Left lung (tissue), 4 donors: ENCODE measurements at regions not wholly inside any gene's neighbourhood (a gene's known extent, or its start where the extent isn't known, plus 50 kb on each side); places are given as distances from the start of the nearest gene placed in this dataset.

Experiments
- ATAC-seq: fragments of 200-7000 bp; cut with Tn5 transposase; one replicate; pipeline ENCODE4 v1.9.1; 2020; ENCODE audit warnings: moderate library complexity
- DNase-seq, 4 donors: peaks; one replicate each; pipeline ENCODE4 v3.0.0-alpha.2; 2013 to 2020
- H3K27ac ChIP-seq, 2 donors: fragments of 200-600 bp; sonication (generic) in 1 of 2; one replicate each; pipeline versions ENCODE4 v1.5.0 to v1.8.0; 2020 to 2021
- H3K27me3 ChIP-seq, 2 donors: fragments of 200-600 bp; sonication (generic) in 1 of 2; one replicate each; pipeline versions ENCODE4 v1.5.0 to v1.8.0; 2020 to 2021
- H3K36me3 ChIP-seq, 2 donors: fragments of 200-600 bp; sonication (generic) in 1 of 2; one replicate each; pipeline versions ENCODE4 v1.5.0 to v1.8.0; 2020 to 2021
- H3K4me1 ChIP-seq, 2 donors: fragments of 200-600 bp; one replicate each; pipeline ENCODE4 v1.8.0; 2021
- H3K4me3 ChIP-seq, 2 donors: fragments of 200-600 bp; sonication (generic) in 1 of 2; one replicate each; pipeline versions ENCODE4 v1.5.0 to v1.8.0; 2020 to 2021; ENCODE audit warnings: mild to moderate bottlenecking in 1 of 2
- H3K9me3 ChIP-seq, 2 donors: fragments of 200-600 bp; sonication (generic) in 1 of 2; one replicate each; pipeline versions ENCODE4 v1.5.0 to v1.8.0; 2020 to 2021
- intact Hi-C, 2 donors: fragments of 100-400 bp; cut with DNase I; formaldehyde crosslinking; loops; one replicate each; pipeline versions ENCODE4 v1.11.2 to v1.14.2; 2022
- TF ChIP-seq, protein P1 (sequence below), 2 donors: fragments of 200-600 bp; sonication (generic) in 1 of 2; IDR thresholded peaks; one replicate each; pipeline versions ENCODE4 v1.5.0 to v1.8.0; 2021; ENCODE audit warnings: antibody characterized with exemption in 2 of 2
- donor health status: DM: no; HTN: yes; CAD: no.
- donor health status: DM: no; HTN: no; CAD: no.

- no peaks in the 10 kb centered on the region for H3K36me3 ChIP-seq
- no peaks in the 10 kb centered on the region for H3K9me3 ChIP-seq
- intact Hi-C loops: no loop called here
- H3K27ac ChIP-seq: no peak overlapping the region
- ATAC-seq (no peak), DNase-seq (no peak)
- no peaks in the 10 kb centered on the region for H3K4me1 ChIP-seq
- H3K4me3 ChIP-seq: no peak overlapping the region
- TF ChIP-seq, protein P1, sequence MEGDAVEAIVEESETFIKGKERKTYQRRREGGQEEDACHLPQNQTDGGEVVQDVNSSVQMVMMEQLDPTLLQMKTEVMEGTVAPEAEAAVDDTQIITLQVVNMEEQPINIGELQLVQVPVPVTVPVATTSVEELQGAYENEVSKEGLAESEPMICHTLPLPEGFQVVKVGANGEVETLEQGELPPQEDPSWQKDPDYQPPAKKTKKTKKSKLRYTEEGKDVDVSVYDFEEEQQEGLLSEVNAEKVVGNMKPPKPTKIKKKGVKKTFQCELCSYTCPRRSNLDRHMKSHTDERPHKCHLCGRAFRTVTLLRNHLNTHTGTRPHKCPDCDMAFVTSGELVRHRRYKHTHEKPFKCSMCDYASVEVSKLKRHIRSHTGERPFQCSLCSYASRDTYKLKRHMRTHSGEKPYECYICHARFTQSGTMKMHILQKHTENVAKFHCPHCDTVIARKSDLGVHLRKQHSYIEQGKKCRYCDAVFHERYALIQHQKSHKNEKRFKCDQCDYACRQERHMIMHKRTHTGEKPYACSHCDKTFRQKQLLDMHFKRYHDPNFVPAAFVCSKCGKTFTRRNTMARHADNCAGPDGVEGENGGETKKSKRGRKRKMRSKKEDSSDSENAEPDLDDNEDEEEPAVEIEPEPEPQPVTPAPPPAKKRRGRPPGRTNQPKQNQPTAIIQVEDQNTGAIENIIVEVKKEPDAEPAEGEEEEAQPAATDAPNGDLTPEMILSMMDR (IDR thresholded peaks at IDR 0.05): no peak
- H3K27me3 ChIP-seq: no peaks in the 10 kb centered on the region
These were observed 479.8 kb downstream of the KLHL13 start for GRCh38 chrX:117636826-117637225.

DNA sequence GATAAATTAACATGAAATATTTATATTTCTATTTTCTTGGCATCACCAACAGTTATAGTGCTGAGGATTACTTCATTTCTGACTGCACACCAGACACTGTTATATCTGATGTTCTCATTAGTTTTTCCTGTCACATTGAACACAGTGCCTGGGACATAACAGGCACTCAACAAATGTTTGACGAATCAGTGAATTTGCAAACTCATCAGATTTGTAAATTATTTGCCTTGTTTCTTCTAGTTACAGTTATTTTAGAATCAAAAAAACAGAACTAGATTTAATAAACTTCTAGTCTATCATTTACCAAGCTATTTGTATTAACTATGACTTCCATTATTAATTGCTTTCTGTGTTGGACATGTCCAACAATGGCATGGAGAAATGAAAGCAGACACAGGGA lies 483.3 kb downstream of the KLHL13 start:
- H3K9me3 ChIP-seq: no peaks in the 10 kb centered on the region
- TF ChIP-seq, protein P1 (IDR thresholded peaks at IDR 0.05): no peak
- no peaks in the 10 kb centered on the region for H3K36me3 ChIP-seq
- H3K27ac ChIP-seq: no peak overlapping the region
- H3K27me3 ChIP-seq: no peaks in the 10 kb centered on the region
- no peaks in the 10 kb centered on the region for H3K4me1 ChIP-seq
- intact Hi-C loops: no loop called here
- H3K4me3 ChIP-seq: no peak overlapping the region
- DNase-seq (no peak), ATAC-seq (no peak)

DNA sequence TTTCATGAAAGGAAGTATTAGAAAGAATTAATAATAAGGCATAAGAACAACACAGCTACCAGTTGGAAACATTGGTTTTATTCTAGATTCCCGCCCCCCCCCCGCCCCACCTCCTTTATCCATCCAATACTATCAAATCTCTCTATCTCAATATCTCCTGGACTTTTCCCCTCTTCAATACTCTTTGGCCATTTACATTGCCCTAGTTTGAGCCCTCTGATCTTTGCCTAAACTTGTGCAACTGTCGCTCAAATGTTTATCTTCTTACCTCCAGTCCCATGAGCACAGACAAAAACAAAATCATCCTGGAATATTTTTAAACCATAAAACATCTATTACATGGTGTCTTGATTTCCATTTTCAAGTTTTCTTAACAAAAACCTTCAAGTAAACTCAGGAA lies 488.2 kb downstream of the KLHL13 start:
- DNase-seq (no peak), ATAC-seq (no peak)
- Histone ChIP-seq H3K27ac (no peak overlapping the region), H3K27me3 (no peaks in the 10 kb centered on the region), H3K4me1 (no peaks in the 10 kb centered on the region), H3K9me3 (no peaks in the 10 kb centered on the region), H3K36me3 (no peaks in the 10 kb centered on the region), H3K4me3 (no peak overlapping the region)
- TF ChIP-seq, protein P1 (IDR thresholded peaks at IDR 0.05): no peak
- intact Hi-C loops: no loop called here

DNA sequence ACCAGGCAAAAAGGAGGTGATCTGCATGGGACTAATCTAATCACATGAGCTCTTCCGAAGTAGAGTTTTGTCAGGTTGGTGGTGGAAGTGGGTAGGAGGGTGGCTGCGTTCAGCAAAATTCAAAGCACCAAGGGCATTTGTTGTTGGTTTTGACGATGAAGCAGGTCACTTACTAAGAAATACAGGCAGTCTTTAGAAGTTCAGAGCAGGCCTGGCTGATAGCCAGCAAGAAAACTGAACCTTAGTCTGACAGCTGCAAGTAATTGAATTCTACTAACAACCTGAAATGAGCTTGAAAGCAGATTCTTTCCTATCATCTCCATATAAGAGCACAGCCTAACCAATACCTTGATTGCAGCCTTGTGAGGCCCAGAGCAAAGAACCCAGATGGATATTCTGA lies 505.8 kb downstream of the KLHL13 start:
- Histone ChIP-seq H3K4me3 (no peak overlapping the region), H3K27ac (no peak overlapping the region), H3K27me3 (no peaks in the 10 kb centered on the region), H3K9me3 (peaks cover 0 to 3% of the 10 kb centered on the region in 2 donors), H3K36me3 (no peaks in the 10 kb centered on the region), H3K4me1 (no peaks in the 10 kb centered on the region)
- TF ChIP-seq, protein P1 (IDR thresholded peaks at IDR 0.05): no peak
- DNase-seq (no peak), ATAC-seq (no peak)
- intact Hi-C loops: no loop called here

DNA sequence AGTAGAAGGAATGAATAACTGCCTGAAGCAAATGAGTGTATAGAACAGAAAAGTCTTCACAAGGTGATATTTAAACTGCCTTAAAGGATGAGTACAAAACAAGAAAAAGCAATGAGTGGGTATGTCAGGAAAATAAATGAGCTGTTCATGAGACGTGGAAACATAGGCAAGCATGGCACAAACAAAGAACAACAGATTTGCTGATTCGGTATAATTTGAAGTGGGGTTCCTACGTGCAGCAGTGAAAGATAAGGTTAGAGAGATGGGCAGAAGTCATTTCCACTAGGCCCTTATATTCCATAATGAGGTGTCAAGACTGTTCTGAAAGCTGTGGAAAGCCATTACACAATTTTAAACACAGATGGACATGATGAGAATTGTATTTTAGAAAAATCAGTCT lies 506.6 kb downstream of the KLHL13 start:
- no peaks in the 10 kb centered on the region for H3K36me3 ChIP-seq
- no peak for ATAC-seq
- H3K4me1 ChIP-seq: no peaks in the 10 kb centered on the region
- DNase-seq: no peak
- no peak overlapping the region for H3K4me3 ChIP-seq
- no peak overlapping the region for H3K27ac ChIP-seq
- peaks cover 0 to 8% of the 10 kb centered on the region in 2 donors for H3K9me3 ChIP-seq
- intact Hi-C loops: no loop called here
- TF ChIP-seq, protein P1 (IDR thresholded peaks at IDR 0.05): no peak
- no peaks in the 10 kb centered on the region for H3K27me3 ChIP-seq
